ENCODE measurements at regions not wholly inside any gene's neighbourhood (a gene's known extent, or its start where the extent isn't known, plus 50 kb on each side); places are given as distances from the start of the nearest gene placed in this dataset.
A peak's percentile ranks its signal among the peaks of the same experiment; 100 is the strongest.

DNA sequence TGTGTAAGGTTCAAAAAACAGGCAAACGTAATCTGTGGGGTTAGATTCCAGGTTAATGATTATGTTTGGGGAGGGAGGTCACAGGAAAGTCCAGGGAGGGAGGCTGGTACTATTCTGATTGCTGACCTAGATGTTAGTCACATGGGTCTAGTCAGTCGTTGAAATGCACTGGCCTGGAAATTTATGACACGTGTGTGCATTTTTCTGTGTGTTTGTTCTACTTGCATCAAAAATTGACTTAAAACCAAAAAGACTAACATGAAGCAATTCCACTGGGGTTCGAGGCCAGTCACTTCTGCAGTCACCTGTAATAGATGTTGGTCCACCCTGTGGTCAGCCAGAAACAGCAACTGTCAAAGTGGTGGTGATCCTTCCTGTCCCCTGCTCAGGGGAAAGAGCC lies 104.2 kb upstream of the MLN start:
- Histone ChIP-seq H3K4me3 (ENCODE audit: low read depth in 1 of 3, low read length in 3 of 3) (no peak overlapping the region), H3K27me3 (ENCODE audit: control insufficient read depth in 3 of 3, insufficient read depth in 3 of 3, low read length in 3 of 3) (no peaks in the 10 kb centered on the region), H3K4me1 (ENCODE audit: control insufficient read depth in 3 of 3, insufficient read depth in 2 of 3, low read depth in 1 of 3, low read length in 2 of 3) (peaks cover 0 to 39% (median 10%) of the 10 kb centered on the region in 3 donors), H3K36me3 (ENCODE audit: control insufficient read depth in 3 of 3, insufficient read depth in 2 of 3, low read depth in 1 of 3, low read length in 3 of 3) (no peaks in the 10 kb centered on the region), H3K9me3 (ENCODE audit: control insufficient read depth in 2 of 2, insufficient read depth in 1 of 2, low read depth in 1 of 2, low read length in 1 of 2) (no peaks in the 10 kb centered on the region), H3K27ac (ENCODE audit: low read depth in 1 of 3, low read length in 2 of 3) (peak overlapping the region in 1 of 3 donors; percentile 14)
- DNase-seq, result peak; percentile 77 to 84
- WGBS, 3 donors, result 12 to 43% (median 38%) methylated on average over 4 of the region's 4 CpGs
- no peak for FAIRE-seq

DNA sequence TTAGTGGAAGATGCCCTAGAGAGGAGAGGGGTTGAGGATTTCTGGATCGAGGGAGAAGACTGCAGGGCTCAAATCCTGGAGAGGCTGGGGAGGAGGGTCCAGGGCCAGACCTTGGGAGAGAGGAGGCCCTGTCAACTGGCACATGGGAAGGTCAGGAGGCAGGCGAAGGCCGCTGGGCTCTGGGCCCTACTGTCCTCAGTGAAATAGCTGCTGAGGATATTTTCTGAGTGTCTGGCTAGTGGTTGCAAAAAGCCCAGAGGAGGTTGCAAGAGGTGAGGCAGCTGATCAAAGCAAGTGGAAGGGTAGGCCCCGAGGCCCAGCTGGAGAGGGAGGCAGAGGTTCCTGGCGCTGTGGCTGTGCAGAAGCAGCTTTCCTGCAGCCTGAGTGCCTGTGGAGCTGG lies 103.4 kb upstream of the MLN start:
- no peak for FAIRE-seq
- WGBS, 3 donors, result 51 to 66% (median 57%) methylated on average over 5 of the region's 5 CpGs
- peak overlapping the region in 1 of 3 donors; percentile 5 for H3K27ac ChIP-seq (ENCODE audit: low read depth in 1 of 3, low read length in 2 of 3)

DNA sequence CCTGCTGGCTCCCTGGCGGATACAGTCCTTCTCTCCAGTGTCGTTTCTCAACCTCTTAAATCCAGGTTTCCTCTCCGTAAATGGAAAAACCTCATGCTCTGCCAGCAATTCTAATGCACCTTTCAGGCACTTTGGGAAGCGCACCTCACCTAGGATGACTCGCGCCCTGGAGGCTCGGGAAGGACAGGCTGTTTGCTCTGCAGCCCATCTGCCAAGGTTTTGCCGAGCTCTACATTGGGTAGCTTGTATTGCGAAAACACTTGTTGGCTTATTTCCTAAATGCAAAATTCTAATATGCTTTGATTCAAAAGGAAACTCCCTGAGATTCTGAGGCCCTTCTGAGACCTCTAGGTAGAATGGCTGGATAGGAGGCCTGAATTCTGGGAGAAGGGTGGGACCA lies 102.6 kb upstream of the MLN start:
- WGBS, 3 donors, result 85 to 92% (median 90%) methylated on average over 9 of the region's 9 CpGs
- Histone ChIP-seq H3K4me1 (ENCODE audit: control insufficient read depth in 3 of 3, insufficient read depth in 2 of 3, low read depth in 1 of 3, low read length in 2 of 3) (peaks cover 0 to 39% (median 10%) of the 10 kb centered on the region in 3 donors), H3K4me3 (ENCODE audit: low read depth in 1 of 3, low read length in 3 of 3) (no peak overlapping the region), H3K27ac (ENCODE audit: low read depth in 1 of 3, low read length in 2 of 3) (no peak overlapping the region), H3K36me3 (ENCODE audit: control insufficient read depth in 3 of 3, insufficient read depth in 2 of 3, low read depth in 1 of 3, low read length in 3 of 3) (no peaks in the 10 kb centered on the region), H3K27me3 (ENCODE audit: control insufficient read depth in 3 of 3, insufficient read depth in 3 of 3, low read length in 3 of 3) (no peaks in the 10 kb centered on the region), H3K9me3 (ENCODE audit: control insufficient read depth in 2 of 2, insufficient read depth in 1 of 2, low read depth in 1 of 2, low read length in 1 of 2) (no peaks in the 10 kb centered on the region)
- FAIRE-seq, result no peak
- DNase-seq, result no peak

More for the DNA sequence above, 103.4 kb upstream of the MLN start:
- Histone ChIP-seq H3K4me1 (ENCODE audit: control insufficient read depth in 3 of 3, insufficient read depth in 2 of 3, low read depth in 1 of 3, low read length in 2 of 3) (peaks cover 0 to 39% (median 10%) of the 10 kb centered on the region in 3 donors), H3K36me3 (ENCODE audit: control insufficient read depth in 3 of 3, insufficient read depth in 2 of 3, low read depth in 1 of 3, low read length in 3 of 3) (no peaks in the 10 kb centered on the region), H3K4me3 (ENCODE audit: low read depth in 1 of 3, low read length in 3 of 3) (no peak overlapping the region), H3K27me3 (ENCODE audit: control insufficient read depth in 3 of 3, insufficient read depth in 3 of 3, low read length in 3 of 3) (no peaks in the 10 kb centered on the region), H3K9me3 (ENCODE audit: control insufficient read depth in 2 of 2, insufficient read depth in 1 of 2, low read depth in 1 of 2, low read length in 1 of 2) (no peaks in the 10 kb centered on the region)
- DNase-seq, result no peak

DNA sequence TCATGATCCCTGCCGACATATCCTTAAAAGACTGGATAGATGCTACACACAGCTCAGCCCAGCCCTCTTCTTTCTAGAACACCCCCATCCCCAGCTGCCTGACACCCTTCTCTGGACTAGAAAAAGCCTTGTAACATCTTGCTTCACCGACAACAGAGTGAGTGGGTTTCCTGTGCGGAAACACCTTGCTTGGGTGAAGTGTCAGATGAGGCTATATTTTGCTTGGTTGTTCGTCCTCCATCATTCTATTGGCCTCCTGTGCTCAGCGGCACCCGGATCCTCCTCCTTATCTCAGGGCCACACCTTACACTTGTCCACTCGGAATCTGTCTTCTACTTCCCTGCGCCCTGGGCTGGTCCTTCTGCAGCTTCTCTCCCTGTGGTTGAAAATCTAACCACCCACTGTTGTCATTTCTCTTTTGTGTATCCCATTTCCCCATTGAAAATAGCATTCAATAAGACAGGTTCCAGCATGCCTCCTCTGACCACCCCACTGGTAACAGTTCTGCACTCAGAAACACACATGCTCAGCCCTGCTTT lies 101.3 kb upstream of the MLN start:
- no peak overlapping the region for H3K4me3 ChIP-seq (ENCODE audit: low read depth in 1 of 3, low read length in 3 of 3)
- H3K4me1 ChIP-seq (ENCODE audit: control insufficient read depth in 3 of 3, insufficient read depth in 2 of 3, low read depth in 1 of 3, low read length in 2 of 3), result peaks cover 0 to 39% (median 10%) of the 10 kb centered on the region in 3 donors
- no peaks in the 10 kb centered on the region for H3K36me3 ChIP-seq (ENCODE audit: control insufficient read depth in 3 of 3, insufficient read depth in 2 of 3, low read depth in 1 of 3, low read length in 3 of 3)
- no peaks in the 10 kb centered on the region for H3K9me3 ChIP-seq (ENCODE audit: control insufficient read depth in 2 of 2, insufficient read depth in 1 of 2, low read depth in 1 of 2, low read length in 1 of 2)
- 68 to 71% (median 70%) methylated on average over 8 of the region's 8 CpGs for WGBS, 3 donors
- DNase-seq (peak in 1 of 2 donors; percentile 53), FAIRE-seq (no peak)
- no peaks in the 10 kb centered on the region for H3K27me3 ChIP-seq (ENCODE audit: control insufficient read depth in 3 of 3, insufficient read depth in 3 of 3, low read length in 3 of 3)
- peak overlapping the region in 2 of 3 donors; percentile 24 to 59 for H3K27ac ChIP-seq (ENCODE audit: low read depth in 1 of 3, low read length in 2 of 3)

DNA sequence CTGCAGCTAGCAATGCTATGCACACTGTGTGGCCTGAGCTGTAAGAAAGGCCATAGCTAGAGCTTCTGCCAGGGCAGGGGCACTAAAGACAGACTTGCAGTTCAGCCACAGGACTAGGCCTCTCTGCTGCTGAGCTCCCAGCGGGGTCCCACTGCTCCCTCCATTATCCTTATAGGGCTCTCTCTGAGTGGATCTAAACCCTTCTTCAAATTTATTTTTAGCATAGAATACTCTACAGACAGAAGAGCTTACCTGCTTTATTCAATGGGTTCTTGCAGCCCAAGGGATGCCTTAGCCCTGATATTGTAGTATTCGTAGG lies 100.9 kb upstream of the MLN start:
- DNase-seq (no peak), FAIRE-seq (no peak)
- H3K27ac ChIP-seq (ENCODE audit: low read depth in 1 of 3, low read length in 2 of 3), result peak overlapping the region in 1 of 3 donors; percentile 59
- 71 to 91% (median 86%) methylated on average over 2 of the region's 2 CpGs for WGBS, 3 donors
- H3K36me3 ChIP-seq (ENCODE audit: control insufficient read depth in 3 of 3, insufficient read depth in 2 of 3, low read depth in 1 of 3, low read length in 3 of 3), result no peaks in the 10 kb centered on the region
- no peaks in the 10 kb centered on the region for H3K9me3 ChIP-seq (ENCODE audit: control insufficient read depth in 2 of 2, insufficient read depth in 1 of 2, low read depth in 1 of 2, low read length in 1 of 2)
- H3K4me3 ChIP-seq (ENCODE audit: low read depth in 1 of 3, low read length in 3 of 3), result no peak overlapping the region
- no peaks in the 10 kb centered on the region for H3K27me3 ChIP-seq (ENCODE audit: control insufficient read depth in 3 of 3, insufficient read depth in 3 of 3, low read length in 3 of 3)
- peaks cover 0 to 36% (median 10%) of the 10 kb centered on the region in 3 donors for H3K4me1 ChIP-seq (ENCODE audit: control insufficient read depth in 3 of 3, insufficient read depth in 2 of 3, low read depth in 1 of 3, low read length in 2 of 3)

DNA sequence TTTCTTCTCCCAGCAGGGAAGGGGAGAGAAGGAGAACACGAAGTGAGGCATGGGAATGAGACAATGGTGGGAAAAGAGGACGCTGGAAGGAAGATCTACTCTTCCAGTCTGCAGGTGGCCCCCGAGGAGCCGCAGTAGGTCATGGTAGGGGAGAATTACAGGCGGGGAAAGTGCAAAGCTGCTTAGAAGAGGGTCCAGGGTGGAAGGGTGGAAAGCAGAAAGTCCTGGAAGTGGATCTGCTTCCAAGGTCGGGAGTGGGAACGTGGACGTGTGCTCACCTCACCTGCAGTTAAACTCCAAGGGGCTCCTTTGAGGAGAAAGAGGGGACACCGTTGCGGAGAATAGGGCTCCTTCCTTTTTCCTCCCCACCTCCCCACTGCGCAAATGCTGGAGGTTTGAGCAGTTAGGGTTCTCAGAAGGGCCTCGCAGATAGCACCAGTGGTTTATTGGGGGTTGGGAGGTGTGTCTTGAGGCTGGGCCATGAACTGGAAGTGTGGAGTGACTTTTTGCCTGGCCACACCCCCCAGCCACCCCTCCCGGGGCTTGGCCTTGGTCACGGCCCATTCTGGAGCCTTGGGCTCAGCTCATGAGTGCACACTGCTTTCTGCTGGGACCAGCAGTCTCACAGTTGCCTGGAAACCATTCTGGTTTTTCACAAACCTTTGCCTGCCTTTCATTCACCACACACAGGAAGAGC lies 100.4 kb upstream of the MLN start:
- Histone ChIP-seq H3K4me1 (ENCODE audit: control insufficient read depth in 3 of 3, insufficient read depth in 2 of 3, low read depth in 1 of 3, low read length in 2 of 3) (peaks cover 0 to 34% (median 10%) of the 10 kb centered on the region in 3 donors), H3K9me3 (ENCODE audit: control insufficient read depth in 2 of 2, insufficient read depth in 1 of 2, low read depth in 1 of 2, low read length in 1 of 2) (no peaks in the 10 kb centered on the region), H3K27me3 (ENCODE audit: control insufficient read depth in 3 of 3, insufficient read depth in 3 of 3, low read length in 3 of 3) (no peaks in the 10 kb centered on the region), H3K27ac (ENCODE audit: low read depth in 1 of 3, low read length in 2 of 3) (peak overlapping the region in 2 of 3 donors; percentile 43 to 59), H3K36me3 (ENCODE audit: control insufficient read depth in 3 of 3, insufficient read depth in 2 of 3, low read depth in 1 of 3, low read length in 3 of 3) (no peaks in the 10 kb centered on the region), H3K4me3 (ENCODE audit: low read depth in 1 of 3, low read length in 3 of 3) (no peak overlapping the region)
- FAIRE-seq (no peak), DNase-seq (peak; percentile 52 to 78)
- 40 to 42% (median 40%) methylated on average over 13 to 14 of the region's 14 CpGs for WGBS, 3 donors

DNA sequence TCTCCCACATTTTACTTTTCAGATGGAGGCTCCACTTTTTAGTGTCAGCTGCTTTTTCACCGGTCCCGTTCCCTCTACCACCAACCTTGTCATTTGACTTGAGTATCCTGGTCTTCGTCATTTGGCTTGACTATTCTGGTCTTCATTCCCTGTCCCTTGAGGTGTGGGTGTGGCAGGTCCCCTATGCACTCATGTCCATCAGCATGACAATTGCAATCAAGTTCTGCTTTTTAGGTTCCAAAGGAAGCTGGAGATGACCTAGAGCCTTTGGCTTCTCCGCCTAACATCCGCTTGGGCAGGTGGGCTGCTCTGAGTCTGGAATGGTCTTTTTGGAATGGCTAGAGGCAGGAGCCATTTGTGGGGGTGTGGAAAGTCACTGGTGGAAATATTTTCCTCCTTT lies 99.8 kb upstream of the MLN start:
- WGBS, 3 donors, result 92 to 98% (median 97%) methylated on average over 5 of the region's 5 CpGs
- Histone ChIP-seq H3K4me3 (ENCODE audit: low read depth in 1 of 3, low read length in 3 of 3) (no peak overlapping the region), H3K27ac (ENCODE audit: low read depth in 1 of 3, low read length in 2 of 3) (peak overlapping the region in 1 of 3 donors; percentile 43), H3K9me3 (ENCODE audit: control insufficient read depth in 2 of 2, insufficient read depth in 1 of 2, low read depth in 1 of 2, low read length in 1 of 2) (no peaks in the 10 kb centered on the region), H3K4me1 (ENCODE audit: control insufficient read depth in 3 of 3, insufficient read depth in 2 of 3, low read depth in 1 of 3, low read length in 2 of 3) (peaks cover 0 to 32% (median 10%) of the 10 kb centered on the region in 3 donors), H3K27me3 (ENCODE audit: control insufficient read depth in 3 of 3, insufficient read depth in 3 of 3, low read length in 3 of 3) (no peaks in the 10 kb centered on the region), H3K36me3 (ENCODE audit: control insufficient read depth in 3 of 3, insufficient read depth in 2 of 3, low read depth in 1 of 3, low read length in 3 of 3) (no peaks in the 10 kb centered on the region)
- FAIRE-seq (no peak), DNase-seq (no peak)

DNA sequence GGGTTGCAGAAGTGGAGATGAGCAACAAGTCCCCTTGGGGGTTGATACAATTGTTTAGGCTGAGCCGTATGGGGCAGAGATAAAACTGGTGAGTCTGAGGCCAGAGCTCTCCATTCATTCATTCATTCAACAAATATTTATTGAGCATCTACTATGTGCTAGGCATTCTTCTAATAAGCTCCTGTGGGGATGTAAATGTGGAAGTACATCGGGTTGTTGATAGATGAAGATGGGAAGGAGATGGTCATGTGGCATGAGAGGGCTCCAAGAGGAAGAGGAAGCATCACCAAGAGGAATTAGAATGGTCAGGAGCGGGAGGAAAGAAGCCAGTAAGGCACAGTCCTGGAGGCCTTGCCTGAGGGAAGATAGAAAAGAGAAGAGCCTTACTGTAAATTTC lies 98.7 kb upstream of the MLN start:
- 82 to 84% (median 83%) methylated on average over 3 of the region's 3 CpGs for WGBS, 3 donors
- no peak for FAIRE-seq
- peaks cover 0 to 28% (median 9%) of the 10 kb centered on the region in 3 donors for H3K4me1 ChIP-seq (ENCODE audit: control insufficient read depth in 3 of 3, insufficient read depth in 2 of 3, low read depth in 1 of 3, low read length in 2 of 3)
- no peaks in the 10 kb centered on the region for H3K27me3 ChIP-seq (ENCODE audit: control insufficient read depth in 3 of 3, insufficient read depth in 3 of 3, low read length in 3 of 3)
- H3K4me3 ChIP-seq (ENCODE audit: low read depth in 1 of 3, low read length in 3 of 3), result no peak overlapping the region
- no peaks in the 10 kb centered on the region for H3K36me3 ChIP-seq (ENCODE audit: control insufficient read depth in 3 of 3, insufficient read depth in 2 of 3, low read depth in 1 of 3, low read length in 3 of 3)
- H3K9me3 ChIP-seq (ENCODE audit: control insufficient read depth in 2 of 2, insufficient read depth in 1 of 2, low read depth in 1 of 2, low read length in 1 of 2), result no peaks in the 10 kb centered on the region
- DNase-seq, result no peak
- H3K27ac ChIP-seq (ENCODE audit: low read depth in 1 of 3, low read length in 2 of 3), result no peak overlapping the region
